ENCODE measurements at regions not wholly inside any gene's neighbourhood (a gene's known extent, or its start where the extent isn't known, plus 50 kb on each side); places are given as distances from the start of the nearest gene placed in this dataset.

- Histone ChIP-seq H3K79me2 (ENCODE audit: insufficient read depth, low read length) (no peaks in the 10 kb centered on the region), H3K9me3 (ENCODE audit: control insufficient read depth, low read depth, low read length) (no peaks in the 10 kb centered on the region), H3K27ac (ENCODE audit: insufficient read length, low read depth, low read length) (no peak overlapping the region), H3K18ac (ENCODE audit: insufficient read length, low read depth, low read length) (no peak overlapping the region), H3K4me1 (ENCODE audit: insufficient read depth, low read length) (no peaks in the 10 kb centered on the region), H3K9ac (ENCODE audit: extremely low read depth, insufficient read length, low read length) (no peak overlapping the region), H4K20me1 (ENCODE audit: control insufficient read depth, insufficient read depth, insufficient read length) (no peaks in the 10 kb centered on the region), H2BK5ac (ENCODE audit: insufficient read length, low read length) (no peak overlapping the region), H3T11ph (ENCODE audit: low read length) (no peak overlapping the region), H3K4me2 (ENCODE audit: insufficient read depth, insufficient read length, low read length) (no peak overlapping the region), H3K4ac (ENCODE audit: low read depth, low read length) (no peak overlapping the region), H4K91ac (ENCODE audit: insufficient read length, low read depth, low read length) (no peak overlapping the region), H2AK5ac (ENCODE audit: insufficient read length, low read length) (no peak overlapping the region), H2AFZ (ENCODE audit: low read length) (no peak overlapping the region), H3K23ac (ENCODE audit: insufficient read length, low read depth, low read length) (no peak overlapping the region), H3K27me3 (ENCODE audit: insufficient read depth, low read length) (no peaks in the 10 kb centered on the region), H3K79me1 (ENCODE audit: insufficient read depth, low read depth, low read length, poor library complexity, severe bottlenecking) (no peaks in the 10 kb centered on the region), H2BK20ac (ENCODE audit: low read depth, low read length, poor library complexity, severe bottlenecking) (no peak overlapping the region), H3K14ac (ENCODE audit: insufficient read depth, low read length) (no peak overlapping the region), H4K8ac (replicated peaks; ENCODE audit: insufficient read length, low read depth, low read length) (no peak overlapping the region), H2BK120ac (ENCODE audit: low read depth, low read length, poor library complexity, severe bottlenecking) (no peak overlapping the region), H2BK12ac (ENCODE audit: insufficient read length, low read depth, low read length) (no peak overlapping the region), H2BK15ac (ENCODE audit: low read depth, low read length) (no peak overlapping the region), H3K23me2 (ENCODE audit: insufficient read length, low read depth, low read length, poor library complexity, severe bottlenecking) (no peaks in the 10 kb centered on the region), H3K56ac (ENCODE audit: insufficient read length, low read depth, low read length) (no peak overlapping the region), H4K5ac (ENCODE audit: insufficient read length, low read depth, low read length) (no peak overlapping the region)
- Mint-ChIP-seq H3K27ac (no peak overlapping the region), H3K27me3 (ENCODE audit: low read depth) (no peaks in the 10 kb centered on the region), H3K9me3 (no peaks in the 10 kb centered on the region), H3K4me1 (peaks cover 5 to 7% of the 10 kb centered on the region in 2 experiments), H3K36me3 (ENCODE audit: insufficient read depth in 1 of 3, low read depth in 3 of 3) (no peaks in the 10 kb centered on the region), H3K4me3 (no peak overlapping the region)
- no peak for TF ChIP-seq CTCF (conservative IDR thresholded peaks at IDR 0.05)
- no CpG with 5 or more reads among the region's 1 CpG for WGBS (ENCODE audit: extremely low coverage, insufficient read length, low lambda C conversion rate)
- DNase-seq = no peak
Observed at GRCh38 chr11:92480499-92480898, 255.9 kb downstream of the FAT3 start.
